Endothelial cell of umbilical vein (primary cell): ENCODE measurements at regions not wholly inside any gene's neighbourhood (a gene's known extent, or its start where the extent isn't known, plus 50 kb on each side); places are given as distances from the start of the nearest gene placed in this dataset.

Source experiments
- BruUV-seq: library from RNA; stranded (reverse); fragments of 400-500 nt; replicated peaks from 2 replicates; lab custom pipeline; 2021; lab: Mats Ljungman, UMichigan
- CTCF ChIA-PET: fragments of 300-600, 350-600 bp; sonication (Branson Sonifier 250); formaldehyde crosslinking; loops from one replicate; lab custom pipeline; 2021; ENCODE audit warnings: antibody characterized with exemption, inconsistent platforms; lab: Charles Lee
- POLR2A ChIA-PET: fragments of 300-600, 350-600 bp; sonication (Branson Sonifier 250); formaldehyde crosslinking; loops from one replicate; lab custom pipeline; 2021; ENCODE audit warnings: antibody characterized with exemption, inconsistent platforms; lab: Charles Lee
- DNase-seq: peaks from one replicate; pipeline ENCODE4 v3.0.0-alpha.2; 2011; ENCODE audit warnings: low read depth, low spot score
- FAIRE-seq: peaks from 2 replicates; lab custom pipeline; 2011; peaks lifted over from hg19 to GRCh38; lab: Jason Lieb, UNC
- H2AFZ ChIP-seq: 2 replicates; pipeline ENCODE4 v1.6.0; 2012; ENCODE audit warnings: low read depth, low read length, control low read depth, inconsistent platforms
- H3K27ac ChIP-seq: 2 replicates; pipeline ENCODE4 v1.5.1; 2011; ENCODE audit warnings: low read depth, mild to moderate bottlenecking, control low read depth, low read length, moderate library complexity; ENCODE audit not compliant: insufficient read depth
- H3K27me3 ChIP-seq, 2 experiments: 2 replicates each; pipeline versions ENCODE4 v1.6.0 to v1.6.1; 2011; ENCODE audit warnings: low read length in 2 of 2, mixed read lengths in 1 of 2; ENCODE audit not compliant: control insufficient read depth in 2 of 2, insufficient read depth in 2 of 2
- H3K36me3 ChIP-seq, 2 experiments: 2 replicates in 1 of 2; 3 replicates in 1 of 2; pipeline ENCODE4 v1.5.1; 2011; ENCODE audit warnings: low read length in 2 of 2, mild to moderate bottlenecking in 1 of 2, moderate library complexity in 1 of 2; ENCODE audit not compliant: control insufficient read depth in 2 of 2, insufficient read depth in 2 of 2; ENCODE audit errors: extremely low read depth in 1 of 2
- H3K4me1 ChIP-seq: 3 replicates; pipeline ENCODE4 v1.5.1; 2011; ENCODE audit warnings: mild to moderate bottlenecking, low read length; ENCODE audit not compliant: control insufficient read depth, insufficient read depth; ENCODE audit errors: extremely low read depth
- H3K4me2 ChIP-seq: 2 replicates; pipeline ENCODE4 v1.6.1; 2011; ENCODE audit warnings: low read length, control low read depth, mixed read lengths; ENCODE audit not compliant: insufficient read depth
- H3K4me3 ChIP-seq, 3 experiments: fragments of 200-600 bp in 1 of 3; sonication (generic), shearing (Covaris generic) in 1 of 3; replicated peaks in 1 of 3; 2 replicates each; pipeline ENCODE4 v1.5.1; 2011 to 2016; ENCODE audit warnings: control low read depth in 3 of 3, low read length in 3 of 3, mild to moderate bottlenecking in 2 of 3, inconsistent platforms in 1 of 3, low read depth in 1 of 3, moderate library complexity in 1 of 3; ENCODE audit not compliant: insufficient read depth in 1 of 3
- H3K79me2 ChIP-seq: 2 replicates; pipeline ENCODE4 v1.6.0; 2012; ENCODE audit warnings: low read length, inconsistent platforms; ENCODE audit not compliant: control insufficient read depth, insufficient read depth
- H3K9ac ChIP-seq: replicated peaks from 2 replicates; pipeline ENCODE3; 2011; ENCODE audit warnings: low read length, control low read depth; ENCODE audit not compliant: insufficient read depth; ENCODE audit errors: extremely low read depth
- H3K9me1 ChIP-seq: replicated peaks from 3 replicates; pipeline ENCODE4 v1.6.0; 2011; ENCODE audit warnings: mild to moderate bottlenecking, low read length; ENCODE audit not compliant: control insufficient read depth, insufficient read depth; ENCODE audit errors: extremely low read depth
- H3K9me3 ChIP-seq: replicated peaks from 2 replicates; pipeline ENCODE4 v1.5.1; 2012; ENCODE audit warnings: low read length, inconsistent platforms; ENCODE audit not compliant: control insufficient read depth, insufficient read depth
- H4K20me1 ChIP-seq: replicated peaks from 2 replicates; pipeline ENCODE3; 2011; ENCODE audit warnings: mild to moderate bottlenecking, low read length; ENCODE audit not compliant: control insufficient read depth, insufficient read depth; ENCODE audit errors: extremely low read depth
- EZH2 ChIP-seq: IDR thresholded peaks from 2 replicates; pipeline ENCODE4 v1.6.1; 2012; ENCODE audit warnings: borderline replicate concordance, low read depth, mild to moderate bottlenecking, moderate library complexity, low read length, inconsistent platforms; ENCODE audit not compliant: severe bottlenecking
- FOS ChIP-seq: IDR thresholded peaks from 2 replicates; pipeline ENCODE4 v1.6.1; 2011; ENCODE audit warnings: mild to moderate bottlenecking, low read length, moderate library complexity, borderline replicate concordance; ENCODE audit not compliant: insufficient read depth
- GATA2 ChIP-seq: IDR thresholded peaks from 2 replicates; pipeline ENCODE4 v1.7.0; 2011; ENCODE audit warnings: low read depth, mild to moderate bottlenecking, moderate library complexity, mixed read lengths, low read length; ENCODE audit not compliant: insufficient read length, insufficient read depth
- JUN ChIP-seq: IDR thresholded peaks from 2 replicates; pipeline ENCODE4 v1.6.1; 2011; ENCODE audit warnings: borderline replicate concordance, low read depth; ENCODE audit not compliant: insufficient read length, insufficient read depth
- MYC ChIP-seq: IDR thresholded peaks from one replicate; pipeline ENCODE4 v1.6.1; 2011; ENCODE audit warnings: mild to moderate bottlenecking, low read depth, low read length
- POLR2A ChIP-seq: IDR thresholded peaks from 2 replicates; pipeline ENCODE4 v1.6.1; 2012; ENCODE audit warnings: low read depth, mild to moderate bottlenecking, control low read depth, low read length
- POLR2AphosphoS5 ChIP-seq: IDR thresholded peaks from 2 replicates; pipeline ENCODE4 v1.6.1; 2012; ENCODE audit warnings: low read depth, mild to moderate bottlenecking, control low read depth, low read length, moderate library complexity; ENCODE audit not compliant: insufficient read depth
- dilution Hi-C: fragments of 300-500 bp; cut with MboI; formaldehyde crosslinking; loops from one replicate; pipeline ENCODE4 v1.15.0; 2019; ENCODE audit warnings: low sequenced_read_pairs; ENCODE audit not compliant: extremely low pct_ligation_motif_present
- intact Hi-C: fragments of 100-400 bp; cut with micrococcal nuclease; formaldehyde crosslinking; loops from one replicate; pipeline ENCODE4 v1.10.0; 2022
- TF ChIP-seq, protein P1 (sequence below), 2 donors: IDR thresholded peaks; 1 replicate in 1 of 2; 2 replicates in 1 of 2; pipeline ENCODE4 v1.5.1; 2011; ENCODE audit warnings: low read length in 2 of 2, mild to moderate bottlenecking in 2 of 2, moderate library complexity in 2 of 2, control low read depth in 1 of 2, inconsistent platforms in 1 of 2, low read depth in 1 of 2; ENCODE audit not compliant: insufficient read depth in 1 of 2; ENCODE audit errors: extremely low read depth in 1 of 2
- TF ChIP-seq, protein P2 (sequence below): IDR thresholded peaks from 2 replicates; pipeline ENCODE4 v1.6.1; 2011; ENCODE audit not compliant: insufficient read depth, insufficient read length

DNA sequence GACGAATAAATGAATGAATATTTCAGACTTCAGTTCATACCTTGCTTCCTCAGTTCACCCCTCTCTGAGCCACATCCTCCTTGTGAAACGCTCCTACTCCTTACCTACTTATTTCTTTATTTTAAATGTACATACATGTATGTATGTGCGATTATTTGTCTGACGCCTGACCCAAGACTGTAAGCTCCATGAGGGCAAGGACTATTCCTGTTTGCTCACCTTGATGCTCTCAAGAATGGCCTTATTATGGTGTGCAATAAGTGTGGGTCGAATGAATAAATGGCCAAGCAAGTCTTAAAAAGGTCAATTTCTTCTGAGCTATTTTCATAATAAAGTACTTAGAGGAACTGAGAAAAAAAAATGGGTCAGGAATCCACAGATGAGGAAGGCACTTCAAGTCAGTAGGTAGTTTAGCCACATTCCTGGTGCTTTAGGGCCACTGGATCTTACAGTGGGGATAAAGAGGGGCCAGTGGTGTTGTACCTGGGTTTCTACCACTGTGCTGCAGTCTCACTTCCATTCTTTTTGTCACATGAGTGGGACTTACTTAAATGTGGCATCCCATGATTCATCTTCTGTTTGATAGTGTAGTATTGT lies 74.7 kb downstream of the SDC1 start:
- Histone ChIP-seq H3K4me2 (no peak overlapping the region), H2AFZ (no peak overlapping the region), H3K27me3 (no peaks in the 10 kb centered on the region), H3K27ac (no peak overlapping the region), H3K4me1 (peaks cover 17% of the 10 kb centered on the region), H3K9me3 (no peaks in the 10 kb centered on the region), H3K9me1 (no peaks in the 10 kb centered on the region), H4K20me1 (no peaks in the 10 kb centered on the region), H3K4me3 (no peak overlapping the region), H3K79me2 (no peaks in the 10 kb centered on the region), H3K9ac (no peak overlapping the region), H3K36me3 (no peaks in the 10 kb centered on the region)
- dilution Hi-C loops: no loop called here
- FAIRE-seq (no peak), DNase-seq (no peak)
- ChIA-PET POLR2A (no interaction called here), CTCF (interaction anchor here (1.2 to 2.1 kb wide), 4 partner anchors 9 to 75 kb away, joined by 3 to 7 read pairs (median 6); partner anchors contain the start of gene SDC1)
- intact Hi-C loops: no loop called here
- TF ChIP-seq, protein P1, sequence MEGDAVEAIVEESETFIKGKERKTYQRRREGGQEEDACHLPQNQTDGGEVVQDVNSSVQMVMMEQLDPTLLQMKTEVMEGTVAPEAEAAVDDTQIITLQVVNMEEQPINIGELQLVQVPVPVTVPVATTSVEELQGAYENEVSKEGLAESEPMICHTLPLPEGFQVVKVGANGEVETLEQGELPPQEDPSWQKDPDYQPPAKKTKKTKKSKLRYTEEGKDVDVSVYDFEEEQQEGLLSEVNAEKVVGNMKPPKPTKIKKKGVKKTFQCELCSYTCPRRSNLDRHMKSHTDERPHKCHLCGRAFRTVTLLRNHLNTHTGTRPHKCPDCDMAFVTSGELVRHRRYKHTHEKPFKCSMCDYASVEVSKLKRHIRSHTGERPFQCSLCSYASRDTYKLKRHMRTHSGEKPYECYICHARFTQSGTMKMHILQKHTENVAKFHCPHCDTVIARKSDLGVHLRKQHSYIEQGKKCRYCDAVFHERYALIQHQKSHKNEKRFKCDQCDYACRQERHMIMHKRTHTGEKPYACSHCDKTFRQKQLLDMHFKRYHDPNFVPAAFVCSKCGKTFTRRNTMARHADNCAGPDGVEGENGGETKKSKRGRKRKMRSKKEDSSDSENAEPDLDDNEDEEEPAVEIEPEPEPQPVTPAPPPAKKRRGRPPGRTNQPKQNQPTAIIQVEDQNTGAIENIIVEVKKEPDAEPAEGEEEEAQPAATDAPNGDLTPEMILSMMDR (IDR thresholded peaks at IDR 0.05; ENCODE audit: extremely low read depth in 1 of 2, insufficient read depth in 1 of 2, low read depth in 1 of 2, low read length in 2 of 2): no peak
- TF ChIP-seq, protein P2, sequence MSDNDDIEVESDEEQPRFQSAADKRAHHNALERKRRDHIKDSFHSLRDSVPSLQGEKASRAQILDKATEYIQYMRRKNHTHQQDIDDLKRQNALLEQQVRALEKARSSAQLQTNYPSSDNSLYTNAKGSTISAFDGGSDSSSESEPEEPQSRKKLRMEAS: no peak
- TF ChIP-seq MYC (no peak), FOS (no peak), POLR2AphosphoS5 (no peak), JUN (no peak), GATA2 (no peak), EZH2 (no peak), POLR2A (no peak)
- no TSS peak for BruUV-seq
